ENCODE measurements at regions not wholly inside any gene's neighbourhood (a gene's known extent, or its start where the extent isn't known, plus 50 kb on each side); places are given as distances from the start of the nearest gene placed in this dataset.
"Not testable (repeated sequence)": the region's sequence is repeated elsewhere in the genome, so short reads cannot be mapped to it uniquely, and the experiment has no call there.

DNA sequence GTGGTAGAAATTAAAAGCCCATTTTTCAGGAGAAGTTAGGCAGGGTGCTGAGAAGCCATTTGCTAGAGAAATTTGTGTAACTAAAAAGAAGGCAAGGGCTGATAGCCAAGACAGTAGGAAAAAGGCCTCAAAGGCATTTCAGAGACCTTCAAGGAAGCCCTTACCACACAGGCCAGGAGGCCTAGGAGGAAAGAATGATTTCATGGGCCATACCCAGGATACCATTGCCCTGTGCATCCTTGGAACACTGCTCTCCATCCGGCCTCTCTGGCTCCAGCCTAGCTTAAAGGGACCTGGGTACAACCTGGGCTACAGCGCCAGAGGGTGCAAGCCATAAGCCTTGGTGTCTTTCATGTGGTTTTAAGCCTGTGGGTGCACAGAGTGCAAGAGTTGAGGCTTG is 193.6 kb upstream of the GRM7 start:
- no peak for DNase-seq

DNA sequence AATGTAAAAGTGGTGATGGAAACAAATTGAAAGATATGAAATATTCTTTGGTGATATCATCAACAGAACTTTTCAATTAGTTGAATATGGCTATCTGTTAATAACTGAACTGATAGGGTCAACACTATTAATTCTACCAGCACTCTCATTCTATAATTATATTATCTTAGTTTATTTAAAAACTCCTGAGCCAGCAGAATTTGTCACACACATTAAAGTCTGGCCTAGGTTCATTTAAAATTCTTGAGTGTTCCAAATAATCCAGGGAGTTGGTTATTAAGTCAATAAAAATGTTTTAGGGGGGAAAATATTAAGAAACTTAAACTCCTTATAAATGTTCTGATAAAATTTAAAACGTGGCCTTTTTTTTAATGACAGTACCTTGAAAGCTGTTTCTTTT is 189.6 kb upstream of the GRM7 start:
- DNase-seq: no peak

DNA sequence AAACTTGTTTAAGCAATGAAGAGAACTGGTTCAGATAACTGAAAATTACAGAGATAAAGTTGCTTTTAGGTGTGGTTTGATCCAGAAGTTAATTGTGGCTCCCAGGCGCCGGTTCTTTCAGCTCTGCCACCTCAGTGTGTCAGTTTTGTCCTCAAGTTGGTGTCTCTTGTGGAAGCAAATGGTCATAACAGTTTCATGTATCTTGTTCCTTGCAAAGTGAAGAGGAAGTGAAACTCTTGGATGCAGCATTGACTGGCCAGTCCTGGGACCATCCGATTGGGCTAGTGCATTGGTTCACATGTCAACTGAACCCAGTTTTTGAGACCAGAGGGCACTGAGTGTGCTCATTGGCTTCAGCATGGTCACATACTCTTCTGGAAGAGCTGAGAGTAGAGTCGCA is 181.4 kb upstream of the GRM7 start:
- no peak for DNase-seq

DNA sequence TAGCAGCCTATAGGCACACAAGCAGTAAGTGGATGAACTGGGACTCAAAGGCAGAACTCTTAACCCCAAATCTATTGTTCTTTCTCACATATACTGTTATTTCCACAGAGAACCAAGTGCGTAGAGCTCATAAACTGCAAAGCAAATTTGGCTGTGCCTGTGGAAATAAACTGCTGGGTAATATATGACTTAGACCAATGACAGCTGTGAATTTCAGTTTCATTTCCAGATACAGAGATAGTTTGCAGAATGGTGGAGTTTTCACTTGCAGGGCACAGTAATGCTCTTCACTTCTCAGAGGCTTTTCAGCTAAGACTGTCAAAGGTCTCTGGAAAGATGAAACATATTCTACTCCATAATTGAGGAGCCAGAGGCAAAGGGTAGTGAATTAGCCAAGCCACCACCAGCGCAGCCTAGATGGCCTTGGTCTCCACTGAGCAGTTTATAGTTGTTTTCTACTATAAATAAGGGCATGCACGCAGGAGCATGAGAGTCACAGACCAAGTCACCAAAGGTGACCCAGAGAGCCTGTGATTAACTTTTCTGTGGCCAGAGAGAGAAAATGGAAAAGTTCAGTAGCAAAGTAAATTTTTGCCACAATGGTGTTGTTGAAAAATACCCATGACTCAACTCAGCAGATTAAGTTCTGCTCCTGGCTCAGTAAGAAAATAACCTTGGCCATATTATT is 180.7 kb upstream of the GRM7 start:
- no peak for DNase-seq

DNA sequence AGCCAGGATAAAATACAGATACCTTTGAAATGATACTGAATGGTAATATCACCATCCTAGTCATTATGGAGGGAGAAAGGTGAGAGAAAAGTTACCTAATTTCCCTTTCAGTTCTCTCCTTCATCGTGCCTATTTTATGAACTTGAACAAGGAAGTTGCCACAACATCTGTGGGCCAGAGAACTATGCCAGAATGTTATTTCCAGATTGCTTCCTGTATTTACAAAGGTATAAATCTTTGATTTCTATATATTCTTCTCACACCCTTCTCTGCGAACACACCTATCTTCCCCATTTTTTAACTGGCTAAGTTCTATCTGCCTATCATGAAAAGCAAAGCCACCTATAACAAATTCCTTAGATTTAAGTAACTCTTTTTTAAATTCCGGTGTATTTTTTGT is 163.6 kb upstream of the GRM7 start:
- no peak for DNase-seq

DNA sequence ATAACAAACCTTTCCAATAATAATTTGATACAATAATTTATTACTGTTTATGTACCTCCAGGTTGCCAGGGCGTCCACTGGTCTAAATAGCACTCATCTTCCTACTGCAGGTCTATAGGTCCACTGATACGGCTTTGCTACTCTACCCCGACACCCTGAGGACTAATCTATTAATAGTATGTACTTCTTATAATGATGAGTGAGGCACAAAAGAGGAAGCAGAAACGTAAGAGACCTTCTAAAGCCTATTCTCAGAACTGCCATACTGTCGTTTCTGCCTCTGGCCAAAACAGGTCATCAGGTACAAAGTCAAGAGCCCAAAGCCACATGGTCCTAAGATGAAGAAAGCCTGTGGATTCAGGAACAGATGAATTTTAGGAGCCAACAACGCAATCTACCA is 163.2 kb upstream of the GRM7 start:
- no peak for DNase-seq

DNA sequence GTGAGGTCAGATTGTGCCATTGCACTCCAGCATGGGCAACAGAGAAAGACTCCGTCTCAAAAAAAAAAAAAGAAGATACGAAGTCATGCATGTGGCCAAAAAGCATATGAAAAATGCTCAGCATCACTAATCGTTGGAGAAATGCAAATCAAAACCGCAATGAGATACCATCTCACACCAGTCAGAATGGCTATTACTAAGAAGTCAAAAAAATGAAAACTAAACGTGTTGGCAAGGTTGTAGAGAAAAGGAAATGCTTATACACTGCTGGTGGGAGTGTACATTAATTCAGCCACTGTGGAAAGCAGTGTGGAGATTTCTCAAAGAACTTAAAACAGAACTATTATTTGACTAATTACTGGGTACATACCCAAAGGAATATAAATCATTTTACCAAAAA is 156.1 kb upstream of the GRM7 start:
- DNase-seq: not testable (repeated sequence)

DNA sequence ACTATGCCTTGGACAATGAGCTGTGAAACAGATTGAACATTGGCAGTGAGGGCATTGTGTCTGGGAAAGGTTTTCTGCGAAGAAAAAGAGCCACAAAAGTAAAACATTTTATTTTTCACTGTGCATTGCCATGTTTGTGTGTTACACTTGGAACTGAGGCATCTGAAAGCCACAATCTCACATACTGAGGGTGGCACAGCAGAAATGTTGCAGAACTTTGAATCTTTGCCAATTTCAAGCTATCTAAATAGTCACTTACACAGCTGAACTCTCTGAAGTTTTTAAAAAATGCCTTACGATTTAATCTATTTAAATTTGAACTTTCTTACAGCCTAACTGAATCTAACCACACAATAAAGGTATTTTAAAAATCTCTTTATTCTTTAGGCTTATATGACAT is 154.1 kb upstream of the GRM7 start:
- DNase-seq: no peak

DNA sequence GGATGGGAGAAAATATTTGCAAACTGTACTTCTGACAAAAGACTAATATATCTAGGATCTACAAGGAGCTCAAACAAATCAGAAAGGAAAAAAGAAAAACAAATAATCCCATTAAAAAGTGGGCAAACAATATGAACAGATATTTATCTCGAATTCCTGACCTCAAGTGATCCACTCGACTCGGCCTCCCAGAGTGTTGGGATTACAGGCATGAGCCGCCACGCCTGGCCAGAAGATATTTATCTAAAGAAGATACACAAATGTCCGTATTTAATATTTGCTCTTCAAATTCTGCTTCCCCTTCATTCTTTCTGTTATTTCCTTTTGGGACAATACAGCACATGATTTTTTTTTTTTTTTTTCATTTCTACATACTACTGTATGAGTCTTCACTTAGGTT is 151.7 kb upstream of the GRM7 start:
- no peak for DNase-seq

DNA sequence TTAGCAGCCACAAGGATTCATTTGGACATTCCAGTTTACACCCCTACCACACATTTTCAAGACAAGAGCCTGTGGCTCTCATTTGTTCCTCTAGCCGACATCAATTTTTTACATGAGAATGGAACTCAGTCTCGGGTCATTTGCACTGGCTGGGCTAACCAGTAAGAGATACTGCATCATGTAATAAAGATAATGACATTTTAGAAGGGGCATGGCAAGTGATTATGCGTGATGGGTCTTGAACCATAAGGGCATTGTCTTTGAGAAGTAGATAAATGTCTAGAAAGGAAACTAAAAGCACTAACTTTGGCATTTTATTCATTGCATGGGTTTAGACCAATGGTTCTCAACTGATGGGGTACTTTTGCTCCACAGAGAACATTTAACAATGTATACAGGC is 146.0 kb upstream of the GRM7 start:
- no peak for DNase-seq

DNA sequence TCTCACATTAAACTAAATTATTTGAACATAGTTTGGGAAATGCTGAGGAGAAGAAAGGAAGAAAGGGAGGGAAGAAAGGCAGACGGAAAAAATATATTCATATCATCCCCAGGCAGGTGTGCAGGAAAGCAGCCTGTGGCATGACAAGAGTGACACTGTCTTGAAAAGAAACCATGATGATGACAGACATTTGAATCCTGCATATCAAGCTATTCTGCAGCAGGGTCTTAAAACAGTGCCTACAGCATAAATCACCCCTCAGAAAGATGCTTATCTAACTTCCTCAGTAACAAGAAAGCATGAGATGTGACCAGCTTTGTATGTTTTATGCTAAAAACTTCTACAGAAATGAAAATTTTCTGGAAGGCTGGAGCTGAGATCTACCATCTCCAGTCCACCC is 144.5 kb upstream of the GRM7 start:
- DNase-seq: no peak

DNA sequence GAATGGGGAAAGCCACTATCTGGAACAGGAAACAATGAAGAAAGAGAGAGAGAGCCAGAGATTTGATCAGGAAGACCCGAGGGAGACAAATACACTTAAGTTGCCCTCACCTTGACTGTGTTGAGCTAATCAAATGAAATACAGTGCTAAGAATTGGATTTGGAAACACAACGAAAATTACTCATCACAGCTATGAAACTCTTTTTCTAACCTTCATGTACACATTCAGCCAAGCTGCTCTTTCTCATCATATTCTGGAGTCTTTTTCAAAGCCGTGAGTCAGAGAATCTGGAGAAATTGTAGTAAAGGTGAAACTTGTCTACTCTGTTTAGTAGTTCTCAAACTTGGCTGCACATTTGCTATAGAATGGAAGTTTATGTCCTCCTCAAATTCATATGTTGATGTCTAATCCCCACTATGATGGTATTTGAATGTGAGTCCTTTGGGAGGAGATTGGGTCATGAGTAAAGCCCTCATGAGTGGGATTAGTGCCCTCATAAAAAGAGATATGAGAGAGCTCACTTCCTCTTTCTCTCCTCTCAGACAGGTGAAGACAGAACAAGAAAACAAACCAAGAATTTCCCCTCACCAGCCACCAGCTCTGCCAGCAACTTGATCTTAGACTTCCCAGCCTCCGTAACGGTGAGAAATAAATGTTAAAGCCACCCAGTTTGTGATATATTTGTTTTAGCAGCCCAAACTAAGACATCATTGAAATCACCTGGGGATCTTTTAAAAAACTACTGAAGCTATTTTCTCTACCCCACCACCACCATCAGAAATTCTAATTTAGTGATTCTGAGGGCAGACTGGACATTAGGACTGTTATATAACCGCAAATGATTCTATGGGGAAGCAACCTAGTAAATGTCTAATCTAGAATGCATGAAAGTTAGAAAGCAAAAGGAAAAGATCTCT is 143.6 kb upstream of the GRM7 start:
- DNase-seq: no peak

DNA sequence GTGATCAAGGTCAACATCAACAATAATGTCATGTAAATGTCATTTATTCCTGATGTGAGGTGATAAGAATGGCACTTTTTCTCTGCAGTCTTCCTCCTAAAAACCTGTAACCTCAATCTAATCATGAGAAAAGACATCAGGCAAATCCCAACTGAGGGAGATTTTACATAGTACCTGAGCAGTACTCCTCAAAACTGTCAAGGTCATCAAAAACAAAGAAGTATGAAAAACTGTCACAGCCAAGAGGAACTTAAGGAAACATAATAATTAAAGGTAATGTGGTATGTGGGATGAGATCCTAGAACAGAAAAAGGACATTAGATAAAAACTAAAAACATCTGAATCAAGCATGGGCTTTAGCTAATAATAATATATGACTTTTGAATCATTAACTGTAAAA is 140.9 kb upstream of the GRM7 start:
- no peak for DNase-seq

DNA sequence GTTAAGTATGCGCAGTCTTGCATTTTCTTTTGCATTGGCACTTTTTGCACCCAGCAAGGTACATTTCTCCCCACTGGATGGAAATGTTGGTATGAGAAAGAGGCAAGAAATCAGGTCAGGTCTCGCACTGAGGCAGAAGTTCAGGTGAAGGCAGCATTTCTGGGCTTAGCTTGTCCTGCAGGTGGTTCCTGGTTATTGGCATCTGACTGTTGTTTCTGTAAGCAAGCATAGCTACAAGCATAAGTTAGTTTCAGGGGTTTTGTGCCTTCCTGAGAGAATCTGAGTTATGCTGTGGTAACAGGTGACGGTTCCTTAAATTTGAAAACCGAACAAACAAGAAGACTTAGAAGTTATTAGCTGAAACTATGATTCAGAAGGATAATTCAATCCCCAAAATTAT is 139.4 kb upstream of the GRM7 start:
- DNase-seq: no peak

DNA sequence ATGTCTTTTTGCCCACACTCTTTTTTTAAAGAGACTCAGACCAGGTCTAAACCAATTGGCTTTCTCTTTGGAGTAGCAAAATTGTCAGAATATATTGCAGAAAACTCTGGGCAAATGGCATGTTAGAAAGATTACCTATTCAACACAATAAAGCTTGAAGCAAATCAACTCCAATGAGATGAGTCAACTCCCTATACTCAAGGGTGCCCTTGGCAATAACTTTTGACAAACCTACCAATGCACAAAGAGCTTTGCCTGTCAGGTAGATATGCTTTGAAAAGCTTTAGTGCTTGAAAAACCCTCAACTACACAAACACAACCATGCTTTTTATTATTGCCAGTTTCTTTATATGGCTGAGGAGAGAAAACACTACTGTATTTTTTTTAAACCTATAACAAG is 137.7 kb upstream of the GRM7 start:
- no peak for DNase-seq

DNA sequence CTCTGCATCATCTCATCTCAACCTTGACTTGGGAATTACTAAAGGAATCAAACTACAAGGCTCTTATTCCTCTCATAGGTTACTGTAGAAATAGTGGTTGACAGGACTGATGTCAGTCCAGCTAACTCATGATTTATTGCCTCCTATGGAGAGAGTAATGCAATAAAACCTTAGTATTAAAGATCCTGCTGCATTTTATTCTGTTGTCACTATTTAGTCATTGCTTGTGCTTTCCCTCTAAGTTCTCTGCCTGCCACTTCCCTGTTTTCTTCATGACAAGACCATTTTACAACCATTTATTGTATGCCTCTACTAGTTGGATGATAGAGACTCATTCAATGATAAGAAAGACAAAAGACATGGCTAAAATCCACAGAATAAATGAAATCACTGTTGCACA is 134.1 kb upstream of the GRM7 start:
- no peak for DNase-seq

DNA sequence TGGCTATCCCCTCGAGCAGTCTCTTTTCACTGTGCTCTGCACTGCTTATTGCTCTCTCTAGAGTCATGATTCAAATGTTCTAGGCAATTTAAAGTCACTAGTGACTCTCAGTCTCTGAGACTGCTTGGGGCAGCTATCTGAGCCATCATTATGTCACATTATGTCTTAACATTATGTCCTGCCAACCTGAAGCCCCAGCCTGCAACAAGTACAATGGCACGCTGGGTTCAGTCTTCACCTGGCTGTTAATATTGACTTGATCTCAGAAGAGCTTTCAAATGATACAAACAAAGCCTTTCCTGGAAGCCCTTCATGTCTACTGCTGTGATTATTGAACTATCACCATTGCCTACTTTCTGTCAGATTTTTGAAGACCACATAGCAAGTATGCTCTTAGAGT is 128.1 kb upstream of the GRM7 start:
- DNase-seq: no peak

DNA sequence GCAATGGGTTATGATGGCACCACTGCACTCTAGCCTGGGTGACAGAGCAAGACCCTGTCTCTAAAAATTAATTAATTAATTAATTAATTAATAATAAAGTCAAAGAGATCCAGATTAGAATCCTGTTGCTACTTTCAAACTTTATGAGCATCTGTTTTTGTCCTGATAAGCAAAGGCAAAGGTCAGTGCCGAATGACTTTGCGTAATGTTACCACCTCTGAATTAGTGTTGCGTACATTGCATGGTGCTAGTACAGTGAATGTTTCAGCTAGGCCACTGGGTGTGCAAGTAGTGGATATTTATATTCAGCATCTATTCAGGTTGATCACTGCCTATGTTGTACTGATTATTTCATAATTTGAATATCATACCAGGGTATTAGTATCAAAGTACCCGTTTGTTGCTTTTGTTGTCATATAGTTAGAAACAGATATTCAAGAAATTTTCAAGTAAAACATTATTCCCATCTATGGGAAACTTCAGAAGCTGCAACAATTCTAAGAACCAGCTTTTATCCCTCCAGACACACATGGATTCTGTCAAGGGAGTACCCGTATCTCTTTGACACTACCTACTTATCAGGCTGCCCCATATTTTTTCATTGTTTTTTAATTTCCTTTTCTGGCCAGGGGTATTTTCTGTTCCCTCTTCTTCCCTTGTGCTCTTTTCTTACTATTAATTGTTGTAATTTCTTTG is 127.1 kb upstream of the GRM7 start:
- DNase-seq: no peak

DNA sequence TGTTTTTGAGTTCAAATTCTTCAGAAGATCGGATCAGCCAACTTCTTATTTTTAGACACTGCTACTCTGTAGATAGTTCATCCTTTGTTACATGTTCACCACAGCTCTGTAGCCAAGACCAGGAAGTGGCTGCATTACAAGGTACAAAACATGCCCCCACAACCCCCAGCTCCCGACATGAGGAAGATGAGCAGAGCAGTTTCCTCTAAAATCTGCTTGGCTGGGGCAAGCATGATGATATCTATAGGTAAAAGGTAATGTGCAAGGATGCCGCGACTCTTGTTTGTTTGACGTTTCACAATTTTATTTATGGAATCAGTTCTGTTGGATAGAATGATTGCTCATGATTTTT is 126.5 kb upstream of the GRM7 start:
- DNase-seq: no peak

DNA sequence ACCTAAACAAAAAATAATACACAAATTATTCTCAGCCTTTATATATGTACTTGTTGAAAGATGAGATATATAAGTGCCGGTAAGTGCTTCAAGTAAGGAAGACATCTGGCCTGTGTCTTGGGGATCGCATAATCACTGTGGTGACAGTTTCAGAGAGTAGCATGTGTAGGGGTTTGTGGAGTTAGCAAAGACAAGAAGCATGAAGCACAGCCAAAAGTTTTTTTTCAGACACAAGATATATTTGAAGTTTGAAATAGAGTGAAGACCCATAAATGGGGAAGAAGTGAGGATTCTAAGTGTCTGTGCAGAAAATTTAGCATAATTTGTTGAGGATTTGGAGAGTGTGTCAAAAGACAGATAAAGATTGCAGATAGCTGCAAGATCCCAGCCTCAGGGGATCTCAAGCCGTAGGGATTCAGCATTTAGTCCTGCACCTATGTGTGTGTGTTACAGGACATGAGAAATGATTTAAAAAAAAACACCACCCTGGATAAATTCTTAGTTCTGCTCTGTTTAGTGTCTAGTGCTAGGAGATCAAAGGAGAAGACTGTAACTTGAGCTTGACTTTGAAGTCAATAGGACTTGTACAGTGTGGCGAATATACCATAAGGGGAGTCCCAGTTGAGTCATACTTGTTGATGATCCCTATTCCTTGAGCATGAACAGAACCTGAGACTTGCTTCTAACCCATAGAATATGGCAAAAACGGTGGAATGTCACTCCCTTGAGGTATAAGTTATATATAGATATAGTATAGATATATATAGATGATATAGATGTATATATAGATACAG is 123.9 kb upstream of the GRM7 start:
- no peak for DNase-seq

DNA sequence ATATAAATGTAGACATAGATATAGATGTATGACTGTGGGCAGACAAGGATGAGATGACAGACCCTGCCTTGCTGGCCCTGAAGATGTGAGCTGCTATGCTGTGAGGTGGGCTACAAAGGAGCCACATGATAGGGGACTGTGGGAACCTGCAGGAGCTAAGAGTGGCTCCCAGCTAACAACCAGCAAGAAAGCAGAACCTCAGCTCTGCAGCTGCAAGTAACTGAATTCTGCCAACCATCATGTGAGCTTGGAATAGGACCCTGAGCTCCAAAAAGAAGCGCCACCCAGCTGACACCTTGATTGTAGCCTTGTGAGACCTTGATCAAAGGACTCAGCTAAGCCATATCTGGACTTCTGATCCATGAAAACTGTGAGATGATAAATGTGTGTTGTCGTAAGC is 123.3 kb upstream of the GRM7 start:
- DNase-seq: no peak

DNA sequence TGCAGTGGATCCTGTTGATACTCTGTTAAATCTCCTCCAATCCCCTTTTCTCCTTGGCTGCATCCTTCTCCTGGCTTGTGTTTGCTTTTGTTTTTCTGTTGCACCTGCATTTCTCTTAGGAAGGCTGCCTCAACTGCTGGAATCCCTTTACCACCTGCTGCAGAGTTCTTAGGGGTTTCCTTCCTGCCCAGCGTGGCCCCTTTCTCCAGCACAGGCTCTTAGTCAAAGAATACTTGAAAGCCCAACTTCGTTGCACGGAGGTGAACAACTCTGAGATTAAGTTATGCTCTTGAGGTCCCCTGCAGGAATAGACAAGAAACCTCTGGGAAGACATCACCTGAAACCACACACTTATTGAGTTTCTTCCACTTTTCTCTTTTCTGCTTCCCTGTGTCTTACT is 121.6 kb upstream of the GRM7 start:
- no peak for DNase-seq

DNA sequence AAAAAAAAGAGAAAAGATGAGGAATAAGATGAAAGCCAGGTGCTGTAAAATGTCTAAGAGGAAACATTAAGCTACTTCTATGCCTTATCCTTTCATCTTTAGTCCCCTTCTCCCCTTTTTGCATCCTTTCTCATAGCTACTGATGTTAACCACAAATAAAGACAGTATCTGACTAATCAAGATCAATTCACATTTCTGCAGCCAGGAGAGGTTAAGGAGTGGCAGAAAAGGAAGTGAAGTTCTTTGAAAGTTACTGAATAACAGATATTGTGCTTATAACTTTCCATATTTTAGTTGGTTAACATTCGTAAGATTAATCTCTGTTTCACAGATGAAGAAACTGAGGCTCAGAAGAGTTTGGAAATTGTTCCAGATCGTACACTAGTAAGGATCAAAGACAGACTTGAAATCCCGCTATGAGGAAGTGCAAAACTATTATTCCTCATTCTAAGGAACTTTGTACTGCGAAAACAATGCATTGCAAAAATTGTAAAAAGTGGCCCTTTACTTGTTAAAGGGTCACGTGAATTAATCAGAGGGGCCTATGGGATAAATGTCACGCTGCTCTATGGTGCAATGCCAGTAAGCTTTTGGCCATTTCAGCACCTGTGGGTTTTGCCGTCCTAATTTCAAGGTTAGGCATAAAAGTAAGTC is 117.7 kb upstream of the GRM7 start:
- DNase-seq: no peak

Measured in CD4-positive, alpha-beta T cell treated with Interleukin-12 subunit alpha and Interleukin-12 subunit beta, for 1 hour (primary cell).